Astrocyte of the spinal cord (primary cell): ENCODE measurements at regions not wholly inside any gene's neighbourhood (a gene's known extent, or its start where the extent isn't known, plus 50 kb on each side); places are given as distances from the start of the nearest gene placed in this dataset.
"Not testable (repeated sequence)": the region's sequence is repeated elsewhere in the genome, so short reads cannot be mapped to it uniquely, and the experiment has no call there.

Source experiments
- DNase-seq: peaks from one replicate; pipeline ENCODE4 v3.0.0; 2011; ENCODE audit warnings: low read depth, low spot score
- H3K4me3 ChIP-seq: 2 replicates; pipeline ENCODE4 v1.5.1; 2011; ENCODE audit warnings: low read depth, mild to moderate bottlenecking, low read length, moderate library complexity
- CTCF ChIP-seq: IDR thresholded peaks from 2 replicates; pipeline ENCODE4 v1.5.1; 2012; ENCODE audit warnings: low read depth, mild to moderate bottlenecking, low read length, inconsistent platforms
- in situ Hi-C: cut with HindIII; loops from 2 replicates; pipeline ENCODE4 v1.10.0; 2017; ENCODE audit warnings: low sequenced_read_pairs

DNA sequence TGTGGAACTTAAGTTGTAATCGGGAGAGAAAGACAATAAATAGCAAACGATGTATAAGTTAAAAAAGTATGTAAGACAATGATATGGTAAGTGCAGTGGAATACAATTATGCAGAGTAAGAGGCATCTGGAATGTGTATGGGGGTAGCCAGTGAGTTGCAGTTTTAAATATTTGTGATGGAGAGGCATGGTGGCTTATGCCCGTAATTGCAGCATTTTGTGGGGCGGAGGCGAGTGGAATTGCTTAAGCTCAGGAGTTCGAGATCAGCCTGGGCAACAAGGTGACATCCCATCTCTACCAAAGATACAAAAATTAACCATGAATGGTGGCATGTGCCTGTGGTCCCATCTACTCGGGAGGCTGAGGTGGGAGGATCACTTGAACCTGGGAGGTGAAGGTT, 52.5 kb upstream of the WDFY3 start:
- TF ChIP-seq CTCF, result no peak
- in situ Hi-C loops, result no loop called here
- no peak for DNase-seq
- H3K4me3 ChIP-seq, result no peak overlapping the region

DNA sequence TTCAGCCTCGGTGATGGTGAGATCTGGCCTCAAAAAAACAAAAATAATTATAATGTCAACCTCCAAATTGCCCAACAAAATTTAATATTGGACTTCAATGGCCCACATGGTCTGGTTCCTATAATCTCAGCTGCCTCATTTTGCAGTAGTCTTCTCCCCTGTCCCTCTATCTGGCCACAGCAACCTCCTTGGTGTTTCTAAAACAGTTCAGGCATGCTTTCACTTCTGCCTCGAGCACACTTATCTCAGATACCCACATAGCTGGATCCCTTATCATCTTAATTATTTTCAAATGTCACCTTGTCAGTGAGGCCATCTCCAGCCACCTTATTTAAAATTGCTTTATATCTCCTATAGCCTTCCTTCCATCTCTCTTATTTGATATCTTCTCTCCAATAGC, 52.9 kb upstream of the WDFY3 start:
- in situ Hi-C loops, result no loop called here
- no peak for TF ChIP-seq CTCF
- H3K4me3 ChIP-seq, result no peak overlapping the region
- no peak for DNase-seq

- DNase-seq, result no peak
- no peak for TF ChIP-seq CTCF
- in situ Hi-C loops, result no loop called here
- H3K4me3 ChIP-seq, result no peak overlapping the region
These were observed 58.2 kb upstream of the WDFY3 start for GRCh38 chr4:85024671-85025070.

DNA sequence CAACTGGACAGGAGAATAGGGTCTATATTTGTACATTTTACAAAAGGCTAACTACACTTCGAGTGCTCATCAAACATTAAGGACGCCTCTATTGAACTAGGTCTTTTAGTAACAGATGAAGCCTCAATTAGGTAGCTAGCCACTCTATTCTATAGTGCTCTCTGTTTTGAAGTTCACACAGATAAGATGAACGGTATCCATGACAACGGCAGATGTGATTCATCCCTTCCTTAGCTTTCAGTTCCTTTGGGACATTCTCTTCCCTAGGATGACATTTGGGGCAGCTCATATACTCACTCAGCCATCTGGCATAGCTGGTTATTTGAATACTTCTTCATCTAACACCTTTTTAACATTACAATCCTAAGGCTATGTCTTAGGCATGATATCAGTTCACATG, 62.4 kb upstream of the WDFY3 start:
- no peak for TF ChIP-seq CTCF
- peak; percentile 57 for DNase-seq
- H3K4me3 ChIP-seq, result no peak overlapping the region
- in situ Hi-C loops, result no loop called here

DNA sequence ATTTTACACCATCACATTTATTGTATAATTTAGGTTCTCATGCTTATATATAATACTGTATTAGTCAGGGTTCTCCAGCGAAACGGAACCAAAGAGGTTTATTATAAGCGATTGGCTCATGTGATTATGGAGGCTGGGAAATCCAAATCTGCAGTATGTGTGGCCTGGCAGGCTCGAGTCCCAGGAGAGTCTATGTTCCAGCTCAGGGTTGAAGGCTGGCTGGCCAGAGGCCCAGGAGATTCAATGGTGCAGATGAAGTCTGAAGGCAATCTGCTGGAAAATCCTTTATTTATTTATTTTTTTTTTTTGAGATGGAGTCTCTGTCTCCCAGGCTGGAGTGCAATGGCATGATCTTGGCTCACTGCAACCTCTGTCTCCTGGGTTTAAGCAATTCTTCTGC, 63.0 kb upstream of the WDFY3 start:
- DNase-seq, result no peak
- no peak overlapping the region for H3K4me3 ChIP-seq
- TF ChIP-seq CTCF, result no peak
- in situ Hi-C loops, result no loop called here

DNA sequence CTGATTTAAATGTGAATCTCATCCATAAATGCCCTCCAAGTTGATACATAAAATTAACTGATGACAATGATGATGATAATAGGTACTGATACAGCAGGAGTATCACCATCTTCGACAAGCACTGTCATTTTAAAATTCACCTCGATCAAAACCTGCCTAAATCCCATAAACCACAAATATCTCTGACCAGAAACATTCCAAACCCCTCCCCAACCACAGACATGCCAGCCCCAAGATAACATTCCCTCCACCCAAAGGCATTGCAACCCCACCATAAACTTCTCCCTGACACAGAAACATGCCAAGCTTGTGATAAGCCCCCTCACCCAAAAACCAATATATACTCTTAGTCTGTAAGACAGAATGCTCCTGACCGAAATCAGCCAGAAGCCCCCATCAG, 63.7 kb upstream of the WDFY3 start:
- in situ Hi-C loops, result no loop called here
- TF ChIP-seq CTCF, result no peak
- no peak overlapping the region for H3K4me3 ChIP-seq
- no peak for DNase-seq

GRCh38 chr4:85033838-85034237, 67.3 kb upstream of the WDFY3 start:
- in situ Hi-C loops, H3K4me3 ChIP-seq, DNase-seq: not testable (repeated sequence)
